Ishikawa (cell line): ENCODE measurements at regions not wholly inside any gene's neighbourhood (a gene's known extent, or its start where the extent isn't known, plus 50 kb on each side); places are given as distances from the start of the nearest gene placed in this dataset.

Source experiments
- CEBPB ChIP-seq: IDR thresholded peaks from 2 replicates; pipeline ENCODE4 v1.6.1; 2012
- CREB1 ChIP-seq: IDR thresholded peaks from 2 replicates; pipeline ENCODE4 v1.6.1; 2012; ENCODE audit warnings: low read depth
- EGR1 ChIP-seq: IDR thresholded peaks from 2 replicates; pipeline ENCODE4 v1.6.1; 2012
- EP300 ChIP-seq: IDR thresholded peaks from 2 replicates; pipeline ENCODE4 v1.6.1; 2012; ENCODE audit warnings: borderline replicate concordance
- FOXM1 ChIP-seq: IDR thresholded peaks from 2 replicates; pipeline ENCODE4 v1.6.1; 2012; ENCODE audit warnings: low read depth, borderline replicate concordance
- NFIC ChIP-seq: IDR thresholded peaks from 2 replicates; pipeline ENCODE4 v1.6.1; 2012
- RAD21 ChIP-seq: IDR thresholded peaks from 2 replicates; pipeline ENCODE4 v1.6.1; 2012; ENCODE audit warnings: low read depth
- TAF1 ChIP-seq: IDR thresholded peaks from 2 replicates; pipeline ENCODE4 v1.6.1; 2012; ENCODE audit warnings: low read depth, mild to moderate bottlenecking
- TCF12 ChIP-seq: IDR thresholded peaks from 2 replicates; pipeline ENCODE4 v1.6.1; 2012; ENCODE audit warnings: low read depth
- TEAD4 ChIP-seq: IDR thresholded peaks from 2 replicates; pipeline ENCODE4 v1.6.1; 2012
- YY1 ChIP-seq: IDR thresholded peaks from 2 replicates; pipeline ENCODE4 v1.6.1; 2012; ENCODE audit warnings: low read depth
- ZBTB7A ChIP-seq: IDR thresholded peaks from 2 replicates; pipeline ENCODE4 v1.6.1; 2012; ENCODE audit warnings: low read depth
- TF ChIP-seq, protein P1 (sequence below): IDR thresholded peaks from 2 replicates; pipeline ENCODE4 v1.6.1; 2012
- TF ChIP-seq, protein P2 (sequence below): IDR thresholded peaks from 2 replicates; pipeline ENCODE4 v1.6.1; 2012; ENCODE audit warnings: low read depth, mild to moderate bottlenecking
- TF ChIP-seq, protein P3 (sequence below): IDR thresholded peaks from 2 replicates; pipeline ENCODE4 v1.6.1; 2012

DNA sequence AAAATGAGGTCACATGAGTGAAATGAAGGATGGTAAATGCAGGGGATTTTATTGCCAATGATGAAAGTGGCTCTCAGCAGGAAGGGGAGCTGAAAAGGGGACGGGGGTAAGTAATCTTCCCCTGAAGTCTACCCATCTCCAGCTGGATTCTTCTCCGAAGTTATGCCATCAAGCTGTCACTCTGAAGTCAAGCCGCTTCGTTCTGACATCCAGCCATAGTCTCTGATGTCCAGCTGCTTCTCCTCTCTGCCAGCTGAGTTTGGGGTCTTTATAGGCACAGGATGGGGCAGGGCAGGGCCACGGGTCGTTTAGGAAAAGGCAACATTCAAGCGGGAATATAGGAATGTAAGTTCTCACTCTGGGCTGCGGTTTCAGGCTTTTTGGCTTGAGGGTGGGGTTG lies 181.9 kb upstream of the ANO3 start:
- TF ChIP-seq NFIC, result no peak
- no peak for TF ChIP-seq RAD21
- TF ChIP-seq, protein P1, sequence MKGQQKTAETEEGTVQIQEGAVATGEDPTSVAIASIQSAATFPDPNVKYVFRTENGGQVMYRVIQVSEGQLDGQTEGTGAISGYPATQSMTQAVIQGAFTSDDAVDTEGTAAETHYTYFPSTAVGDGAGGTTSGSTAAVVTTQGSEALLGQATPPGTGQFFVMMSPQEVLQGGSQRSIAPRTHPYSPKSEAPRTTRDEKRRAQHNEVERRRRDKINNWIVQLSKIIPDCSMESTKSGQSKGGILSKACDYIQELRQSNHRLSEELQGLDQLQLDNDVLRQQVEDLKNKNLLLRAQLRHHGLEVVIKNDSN, result no peak
- TF ChIP-seq EGR1, result no peak
- no peak for TF ChIP-seq TAF1
- no peak for TF ChIP-seq TEAD4
- TF ChIP-seq CREB1, result no peak
- TF ChIP-seq, protein P2, sequence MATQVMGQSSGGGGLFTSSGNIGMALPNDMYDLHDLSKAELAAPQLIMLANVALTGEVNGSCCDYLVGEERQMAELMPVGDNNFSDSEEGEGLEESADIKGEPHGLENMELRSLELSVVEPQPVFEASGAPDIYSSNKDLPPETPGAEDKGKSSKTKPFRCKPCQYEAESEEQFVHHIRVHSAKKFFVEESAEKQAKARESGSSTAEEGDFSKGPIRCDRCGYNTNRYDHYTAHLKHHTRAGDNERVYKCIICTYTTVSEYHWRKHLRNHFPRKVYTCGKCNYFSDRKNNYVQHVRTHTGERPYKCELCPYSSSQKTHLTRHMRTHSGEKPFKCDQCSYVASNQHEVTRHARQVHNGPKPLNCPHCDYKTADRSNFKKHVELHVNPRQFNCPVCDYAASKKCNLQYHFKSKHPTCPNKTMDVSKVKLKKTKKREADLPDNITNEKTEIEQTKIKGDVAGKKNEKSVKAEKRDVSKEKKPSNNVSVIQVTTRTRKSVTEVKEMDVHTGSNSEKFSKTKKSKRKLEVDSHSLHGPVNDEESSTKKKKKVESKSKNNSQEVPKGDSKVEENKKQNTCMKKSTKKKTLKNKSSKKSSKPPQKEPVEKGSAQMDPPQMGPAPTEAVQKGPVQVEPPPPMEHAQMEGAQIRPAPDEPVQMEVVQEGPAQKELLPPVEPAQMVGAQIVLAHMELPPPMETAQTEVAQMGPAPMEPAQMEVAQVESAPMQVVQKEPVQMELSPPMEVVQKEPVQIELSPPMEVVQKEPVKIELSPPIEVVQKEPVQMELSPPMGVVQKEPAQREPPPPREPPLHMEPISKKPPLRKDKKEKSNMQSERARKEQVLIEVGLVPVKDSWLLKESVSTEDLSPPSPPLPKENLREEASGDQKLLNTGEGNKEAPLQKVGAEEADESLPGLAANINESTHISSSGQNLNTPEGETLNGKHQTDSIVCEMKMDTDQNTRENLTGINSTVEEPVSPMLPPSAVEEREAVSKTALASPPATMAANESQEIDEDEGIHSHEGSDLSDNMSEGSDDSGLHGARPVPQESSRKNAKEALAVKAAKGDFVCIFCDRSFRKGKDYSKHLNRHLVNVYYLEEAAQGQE, result no peak
- TF ChIP-seq, protein P3, sequence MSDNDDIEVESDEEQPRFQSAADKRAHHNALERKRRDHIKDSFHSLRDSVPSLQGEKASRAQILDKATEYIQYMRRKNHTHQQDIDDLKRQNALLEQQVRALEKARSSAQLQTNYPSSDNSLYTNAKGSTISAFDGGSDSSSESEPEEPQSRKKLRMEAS, result no peak
- no peak for TF ChIP-seq YY1
- TF ChIP-seq CEBPB, result no peak
- no peak for TF ChIP-seq TCF12
- TF ChIP-seq ZBTB7A, result no peak
- TF ChIP-seq FOXM1, result no peak
- TF ChIP-seq EP300, result no peak

DNA sequence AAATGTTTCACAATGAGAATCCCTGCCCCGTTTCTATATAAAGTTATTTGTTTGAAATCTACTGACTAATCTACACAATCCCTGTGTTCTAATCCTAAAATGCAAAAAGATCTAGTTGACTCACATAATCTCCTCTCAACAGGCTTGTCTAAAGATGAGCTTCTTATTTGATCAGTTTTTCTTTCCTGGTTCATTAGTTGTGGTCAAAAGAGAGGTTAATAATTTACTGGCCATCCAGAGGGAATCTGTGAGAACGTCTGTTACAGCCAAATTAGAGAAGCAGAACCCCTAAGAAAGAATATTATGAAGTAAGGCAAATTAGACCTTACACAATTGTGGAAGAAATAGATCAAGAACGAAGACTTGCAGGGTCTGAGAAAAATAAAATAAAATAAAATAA lies 173.7 kb upstream of the ANO3 start:
- TF ChIP-seq NFIC (no peak), EP300 (no peak)

DNA sequence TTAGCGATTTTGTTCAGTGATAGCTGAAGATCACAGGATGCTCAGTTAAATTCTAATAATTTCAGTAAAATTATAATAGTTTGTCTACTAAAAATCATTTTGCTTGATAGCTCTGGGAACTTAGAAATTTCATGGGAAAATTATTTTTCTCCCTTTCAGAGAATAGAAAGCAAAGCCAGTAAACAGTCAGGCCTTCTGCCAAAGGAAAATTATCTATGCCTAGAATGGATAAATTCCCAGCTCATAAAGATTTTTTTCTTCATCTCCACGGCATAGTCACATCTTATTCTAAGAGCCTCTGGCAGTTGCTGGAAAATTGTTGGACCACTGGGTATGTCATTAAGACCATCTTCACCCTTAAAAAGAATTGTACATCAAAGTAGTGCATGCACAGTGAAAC lies 169.6 kb upstream of the ANO3 start:
- TF ChIP-seq NFIC, result no peak
- TF ChIP-seq TAF1, result no peak
- TF ChIP-seq, protein P3, result no peak
- TF ChIP-seq YY1, result no peak
- TF ChIP-seq, protein P2, result no peak
- no peak for TF ChIP-seq CEBPB
- no peak for TF ChIP-seq TCF12
- TF ChIP-seq, protein P1, result no peak
- TF ChIP-seq FOXM1, result no peak
- TF ChIP-seq EP300, result no peak
- no peak for TF ChIP-seq RAD21
- TF ChIP-seq TEAD4, result no peak
- TF ChIP-seq EGR1, result no peak
- no peak for TF ChIP-seq CREB1
- TF ChIP-seq ZBTB7A, result no peak

DNA sequence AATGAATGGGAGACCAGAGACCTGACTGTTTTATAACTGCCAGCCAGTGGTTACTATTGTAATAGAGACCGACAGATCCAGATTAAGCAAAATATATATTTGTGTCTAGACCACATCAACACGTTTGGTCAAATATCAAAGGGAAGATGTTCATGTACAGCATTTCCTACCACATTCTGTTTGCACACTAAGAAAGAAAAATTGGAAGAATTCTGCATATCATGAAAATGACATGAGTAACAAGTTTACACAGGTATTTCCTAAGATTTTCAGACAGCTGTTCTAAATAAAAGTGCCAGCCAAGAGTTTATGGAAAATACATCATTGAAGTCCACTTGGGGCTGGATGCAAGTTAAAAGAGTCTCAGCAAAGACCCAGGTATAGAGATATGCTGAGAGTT lies 145.5 kb upstream of the ANO3 start:
- TF ChIP-seq YY1, result no peak
- no peak for TF ChIP-seq NFIC
- TF ChIP-seq TAF1, result no peak
- TF ChIP-seq CREB1, result no peak

- no peak for TF ChIP-seq TCF12
- TF ChIP-seq CEBPB, result 0 out of 2 replicates have a peak, but pooled peaks have one; percentile 41
These were observed 144.3 kb upstream of the ANO3 start for GRCh38 chr11:26187639-26188038.

GRCh38 chr11:26188554-26188953 lies 143.4 kb upstream of the ANO3 start:
- TF ChIP-seq RAD21 (no peak), ZBTB7A (no peak), TCF12 (no peak), NFIC (no peak), TEAD4 (no peak), CREB1 (no peak), YY1 (no peak), CEBPB (no peak), FOXM1 (no peak), EP300 (no peak), EGR1 (no peak), TAF1 (no peak)
- TF ChIP-seq, protein P1, result no peak
- TF ChIP-seq, protein P3, result no peak
- TF ChIP-seq, protein P2, result no peak
